HG03520 (cell line): ENCODE measurements at regions not wholly inside any gene's neighbourhood (a gene's known extent, or its start where the extent isn't known, plus 50 kb on each side); places are given as distances from the start of the nearest gene placed in this dataset.
"Not testable (repeated sequence)": the region's sequence is repeated elsewhere in the genome, so short reads cannot be mapped to it uniquely, and the experiment has no call there.

Experiments
- ATAC-seq: cut with Tn5 transposase; IDR thresholded peaks from one replicate; pipeline ENCODE4 v1.9.1; 2021; ENCODE audit warnings: mild to moderate bottlenecking, moderate library complexity; ENCODE audit not compliant: unreplicated experiment

DNA sequence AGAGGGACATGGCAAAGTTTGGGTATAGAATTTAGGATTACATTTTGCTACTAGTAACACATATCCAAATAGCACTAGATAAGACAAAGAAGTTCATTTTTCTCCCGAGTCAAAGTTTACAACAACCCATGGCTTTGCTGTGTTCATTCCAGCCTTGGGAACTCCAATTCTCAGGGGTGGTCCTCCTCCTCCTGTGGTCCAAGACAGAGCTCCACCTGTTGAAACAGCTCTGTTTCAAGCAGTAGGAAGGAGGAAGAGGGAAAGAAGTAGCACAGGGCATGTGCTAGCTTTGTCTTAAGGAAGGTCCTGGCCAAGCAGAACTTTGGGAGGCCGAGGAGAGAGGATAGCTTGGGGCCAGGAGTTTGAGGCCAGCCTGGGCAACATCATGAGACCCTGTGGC lies 113.8 kb upstream of the SIX2 start:
- no peak for ATAC-seq

DNA sequence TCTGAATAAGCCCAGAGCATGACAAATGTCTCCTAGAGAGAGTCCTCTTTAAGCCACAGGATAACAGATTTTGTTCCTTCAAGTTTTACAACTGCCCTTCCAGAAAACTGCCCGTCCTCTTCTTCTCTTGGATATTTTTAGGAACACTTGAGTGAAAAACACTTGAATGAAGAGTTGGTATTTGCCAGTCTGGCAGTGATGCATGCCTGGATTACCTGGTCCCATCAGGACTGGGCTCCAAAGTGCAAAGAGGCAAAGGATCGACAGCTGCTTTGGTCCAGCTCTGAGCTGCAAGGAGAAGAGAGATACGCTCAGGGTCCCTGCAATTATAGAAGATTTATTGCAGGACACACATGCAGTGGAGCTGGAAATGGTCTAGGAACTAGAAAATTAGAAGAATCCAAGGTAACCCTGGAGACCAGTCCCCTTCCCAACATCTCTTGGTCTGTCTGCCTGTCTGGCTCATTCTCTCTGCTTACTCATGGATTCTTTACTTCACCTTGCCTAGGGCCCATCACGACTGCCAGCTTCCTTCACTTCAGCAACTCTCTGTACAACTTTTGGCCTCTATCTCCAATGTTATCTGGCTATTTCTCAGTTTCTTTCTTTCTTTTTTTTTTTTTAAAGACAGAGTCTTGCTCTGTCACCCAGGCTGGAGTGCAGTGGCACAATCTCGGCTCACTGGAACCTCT lies 112.1 kb upstream of the SIX2 start:
- no peak for ATAC-seq

DNA sequence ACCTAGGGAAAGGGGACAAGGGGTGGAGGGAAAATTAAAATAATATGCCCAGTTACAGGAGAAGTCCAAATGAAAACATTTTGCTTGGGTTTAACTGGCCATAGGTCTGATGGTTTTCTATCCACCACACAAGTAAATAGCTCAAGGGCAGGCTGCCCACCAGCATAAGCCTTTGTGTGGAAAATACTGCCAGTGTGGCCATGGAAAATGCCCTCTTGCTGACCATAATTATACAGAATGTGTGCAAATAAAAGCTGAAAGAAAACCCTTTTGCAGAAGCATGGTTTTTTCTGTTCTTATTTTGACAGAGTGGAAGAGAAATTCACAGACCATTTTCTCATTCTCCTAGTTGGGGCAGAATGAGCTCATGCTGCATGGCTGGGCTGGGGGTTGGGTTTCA lies 111.3 kb upstream of the SIX2 start:
- ATAC-seq = no peak

DNA sequence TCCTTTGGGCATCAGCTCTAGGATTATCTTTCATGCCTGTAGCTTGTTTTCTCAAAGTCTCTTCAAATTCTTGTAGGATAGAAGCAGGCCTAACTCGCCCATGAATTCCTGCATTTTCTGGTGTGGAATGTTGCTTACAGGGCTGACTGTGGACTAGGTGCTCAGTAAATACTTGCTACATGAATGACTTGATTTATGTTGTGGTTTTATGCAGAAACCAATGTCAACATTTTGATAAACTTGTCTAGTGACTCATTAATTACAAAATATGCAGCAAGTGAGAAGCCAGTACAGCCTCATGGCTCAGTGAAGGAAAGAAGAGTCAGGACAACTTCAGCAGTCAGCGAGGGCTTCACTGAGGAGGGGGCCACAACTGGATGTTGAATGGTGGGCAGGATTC lies 110.6 kb upstream of the SIX2 start:
- no peak for ATAC-seq

DNA sequence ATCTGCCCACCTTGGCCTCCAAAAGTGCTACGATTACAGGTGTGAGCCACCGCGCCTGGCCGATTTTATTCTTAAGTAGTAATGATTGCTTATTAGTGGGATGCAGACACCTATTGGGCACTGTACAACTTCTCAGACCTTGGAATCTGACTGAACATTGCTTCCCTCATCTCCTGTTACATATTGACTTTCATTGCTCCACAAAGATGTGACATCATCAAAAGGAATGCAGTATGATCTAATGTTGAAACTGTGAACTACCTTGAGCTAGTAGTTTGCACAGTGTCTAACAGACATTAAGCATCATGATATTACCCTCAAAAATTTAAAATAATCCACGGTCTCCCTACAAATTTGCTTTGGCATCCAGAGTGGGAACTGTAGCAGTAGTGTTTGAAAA lies 109.8 kb upstream of the SIX2 start:
- ATAC-seq = no peak

DNA sequence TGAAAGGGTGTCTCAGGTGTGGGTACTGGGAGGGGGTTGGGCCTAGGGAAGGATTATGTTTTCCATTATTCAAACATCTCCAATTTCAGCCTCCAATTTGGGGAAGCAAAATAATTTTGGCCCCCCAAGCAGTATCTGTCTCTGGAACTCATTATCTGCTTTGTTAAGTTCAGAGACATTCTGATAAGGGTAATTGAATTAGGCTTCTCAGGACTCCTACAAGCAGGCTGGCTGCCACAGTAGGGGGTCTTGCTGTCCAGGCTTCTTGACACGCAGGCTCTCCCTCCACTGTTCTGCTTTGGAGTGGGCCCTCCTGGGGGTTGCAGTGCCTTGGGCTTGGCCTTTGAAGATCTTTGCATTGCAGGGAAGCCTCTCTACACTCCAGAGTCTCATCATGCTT lies 108.1 kb upstream of the SIX2 start:
- ATAC-seq = no peak

DNA sequence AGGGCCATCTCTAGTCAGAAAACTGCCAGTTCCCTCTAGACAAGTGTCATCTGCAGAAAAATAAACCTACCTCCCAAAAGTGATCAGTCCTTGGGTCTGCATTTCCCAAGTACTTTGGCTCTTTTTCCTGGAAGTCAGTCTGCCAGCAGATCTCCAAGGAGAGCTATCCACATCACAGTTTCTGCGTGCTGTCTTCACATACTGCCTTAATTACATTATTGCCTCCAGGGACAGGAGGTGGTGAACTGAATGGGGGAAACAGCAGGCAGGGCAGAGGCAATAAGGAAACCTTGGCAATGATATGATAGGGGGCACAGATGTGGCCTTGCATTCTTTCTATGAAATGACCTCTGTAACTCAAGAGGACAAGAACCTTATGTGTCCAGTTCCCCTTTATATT lies 105.9 kb upstream of the SIX2 start:
- no peak for ATAC-seq

DNA sequence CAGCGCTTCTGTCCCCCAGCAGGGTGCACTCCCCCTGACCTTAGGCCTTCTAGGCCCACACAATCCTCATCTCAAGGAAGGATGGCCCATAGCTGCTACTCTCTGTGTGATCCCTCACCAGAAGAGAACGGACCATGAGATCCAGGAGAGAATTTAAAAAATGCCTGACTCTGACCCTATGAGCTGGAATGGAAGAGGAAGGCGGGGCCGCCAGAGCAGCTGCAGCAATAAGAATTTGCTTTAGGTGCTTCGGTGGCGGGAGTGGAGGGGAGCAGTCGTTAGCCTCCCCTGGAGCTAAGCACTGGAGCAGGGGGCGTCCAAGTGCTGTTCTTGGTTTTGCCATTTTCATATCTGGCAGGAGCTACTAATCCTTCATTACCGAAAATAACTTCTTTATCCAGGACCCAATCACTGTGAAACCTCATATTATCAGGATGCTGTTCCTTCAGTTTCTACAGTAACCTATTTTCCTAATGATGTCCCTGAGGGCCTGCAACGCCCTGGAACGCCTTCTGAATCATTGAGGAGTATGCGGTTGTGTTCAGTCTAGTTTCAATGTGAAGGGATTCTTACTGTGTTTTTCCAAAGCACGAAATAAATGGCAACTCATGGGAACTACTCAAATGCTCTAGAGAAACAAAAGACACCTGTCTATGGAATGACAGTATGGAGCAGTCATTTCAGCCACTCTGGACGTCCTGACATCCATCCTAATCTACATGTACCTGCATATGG lies 105.1 kb upstream of the SIX2 start:
- ATAC-seq = no peak

DNA sequence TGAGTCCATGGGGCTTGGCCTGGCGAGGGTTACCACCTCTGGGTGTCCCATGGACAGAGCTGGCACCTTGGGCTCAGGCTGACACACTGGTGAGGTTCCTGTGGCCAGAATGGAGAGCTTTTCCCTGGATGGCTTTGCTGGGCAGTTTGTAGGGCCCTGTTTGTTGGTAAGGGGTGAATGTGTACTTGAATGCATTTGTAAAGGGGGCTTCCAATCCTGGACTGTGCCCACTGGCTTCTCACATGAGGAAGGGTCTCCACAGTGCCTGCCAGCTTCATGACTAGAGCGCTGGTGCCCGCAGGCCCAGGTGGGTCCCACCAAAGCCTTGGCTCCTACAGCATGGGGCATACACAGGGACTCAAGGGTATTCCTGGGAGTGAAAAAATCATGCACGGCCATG lies 103.5 kb upstream of the SIX2 start:
- no peak for ATAC-seq

DNA sequence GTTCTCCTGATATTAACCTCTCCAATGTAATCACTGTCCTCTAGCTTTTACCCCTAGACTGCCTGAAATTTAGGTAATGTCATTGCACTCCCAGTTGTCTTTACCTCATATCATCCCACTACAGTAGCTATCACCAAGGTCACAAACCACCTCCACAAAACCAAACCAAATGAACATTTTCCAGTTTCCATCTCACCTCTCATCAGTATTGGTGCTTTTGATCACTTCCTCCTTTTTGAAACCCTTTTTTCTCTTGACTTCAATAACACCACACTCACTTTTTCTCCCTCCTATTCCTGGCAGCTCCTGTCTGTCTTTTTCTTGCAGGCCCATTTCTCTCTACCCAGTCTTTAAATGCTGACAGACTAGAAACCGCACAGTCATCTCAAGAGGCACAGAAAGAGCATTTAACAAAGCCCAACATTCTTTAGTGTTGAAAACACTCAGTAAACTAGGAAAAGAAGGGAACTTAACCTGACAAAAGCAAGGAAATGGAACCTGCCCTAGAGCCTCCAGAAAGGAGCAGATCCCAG lies 95.9 kb upstream of the SIX2 start:
- no peak for ATAC-seq

DNA sequence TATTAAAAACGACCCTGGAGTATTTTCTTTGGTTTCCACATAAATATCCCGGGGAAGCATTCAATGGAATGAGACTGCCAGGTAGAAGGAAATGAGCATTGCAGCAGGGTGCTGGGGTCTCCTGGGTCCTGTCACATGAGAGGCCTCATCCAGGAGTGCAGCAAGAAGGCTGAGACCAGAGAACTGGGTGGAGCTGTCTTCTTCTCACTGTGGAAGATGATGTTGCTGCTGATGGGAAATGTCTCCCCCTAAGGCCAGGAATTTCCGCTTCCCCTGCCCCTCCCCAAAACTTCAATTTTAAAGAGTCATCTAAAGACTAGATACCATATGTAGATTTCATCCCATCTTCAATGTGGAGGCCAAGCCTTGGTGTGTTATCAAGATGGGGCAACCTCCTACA lies 95.2 kb upstream of the SIX2 start:
- no peak for ATAC-seq

DNA sequence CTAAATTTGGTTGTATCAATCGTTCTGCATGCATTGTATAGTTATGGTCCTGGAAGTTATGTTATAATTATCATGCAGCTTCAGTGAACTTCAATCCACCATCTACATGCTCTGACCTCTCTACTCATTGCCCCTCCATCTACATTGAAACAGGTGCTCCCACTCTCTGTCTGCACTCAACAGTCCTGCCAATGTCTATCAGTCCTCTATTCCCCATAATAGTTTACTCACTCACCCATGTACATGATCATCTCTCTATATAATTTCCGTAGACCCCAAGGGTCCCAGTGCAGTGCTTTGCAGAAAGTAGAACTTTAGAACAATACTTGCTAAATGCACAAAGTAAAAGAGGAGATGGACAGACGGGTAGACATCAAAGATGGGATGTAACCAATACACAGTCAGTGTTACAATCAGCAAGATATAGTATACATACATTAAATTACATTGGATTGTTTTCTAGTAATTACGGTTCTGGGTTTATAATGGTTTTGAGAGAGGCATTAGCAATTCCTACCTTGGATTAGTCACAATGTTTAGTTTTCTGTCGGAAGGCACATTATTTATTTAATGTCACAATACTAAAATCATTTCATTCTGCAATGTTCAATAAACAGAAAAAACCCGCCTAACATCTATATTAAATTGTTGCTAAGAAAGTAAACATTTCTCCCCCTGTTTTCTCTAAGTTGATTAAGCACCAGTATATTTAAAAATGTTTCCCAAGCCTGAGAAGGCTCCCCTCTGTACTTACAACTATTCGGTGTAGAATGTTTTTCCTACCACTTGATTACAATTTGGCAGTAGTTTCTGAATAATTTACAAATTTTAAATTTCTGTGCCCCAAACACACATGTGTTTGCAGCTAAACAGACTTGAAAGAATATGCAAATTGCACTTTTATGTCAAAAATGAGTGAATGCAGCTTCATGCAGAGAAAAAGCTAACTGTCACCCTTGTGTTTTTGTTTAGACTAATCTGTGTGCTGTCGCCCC lies 94.4 kb upstream of the SIX2 start:
- no peak for ATAC-seq

DNA sequence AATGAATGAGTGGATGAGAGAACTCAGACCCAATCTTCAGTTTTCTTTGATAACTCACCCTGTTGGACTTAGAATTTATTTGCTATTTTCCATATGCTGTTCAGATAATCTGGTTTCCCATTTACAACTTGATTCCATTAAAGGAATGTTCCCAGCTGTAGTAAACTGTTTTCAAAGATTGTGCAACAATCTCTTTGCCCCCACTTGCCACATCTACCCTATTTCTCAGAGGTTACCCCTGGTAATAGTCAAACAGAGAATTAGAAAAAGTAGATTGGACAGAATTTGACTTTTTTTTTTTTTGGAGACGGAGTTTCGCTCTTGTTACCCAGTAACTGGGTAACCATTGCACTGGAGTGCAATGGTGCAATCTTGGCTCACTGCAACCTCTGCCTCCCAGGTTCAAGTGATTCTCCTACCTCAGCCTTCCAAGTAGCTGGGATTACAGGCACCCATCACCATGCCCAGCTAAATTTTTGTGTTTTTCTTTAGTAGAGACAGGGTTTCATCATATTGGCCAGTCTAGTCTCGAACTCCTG lies 93.4 kb upstream of the SIX2 start:
- no peak for ATAC-seq

DNA sequence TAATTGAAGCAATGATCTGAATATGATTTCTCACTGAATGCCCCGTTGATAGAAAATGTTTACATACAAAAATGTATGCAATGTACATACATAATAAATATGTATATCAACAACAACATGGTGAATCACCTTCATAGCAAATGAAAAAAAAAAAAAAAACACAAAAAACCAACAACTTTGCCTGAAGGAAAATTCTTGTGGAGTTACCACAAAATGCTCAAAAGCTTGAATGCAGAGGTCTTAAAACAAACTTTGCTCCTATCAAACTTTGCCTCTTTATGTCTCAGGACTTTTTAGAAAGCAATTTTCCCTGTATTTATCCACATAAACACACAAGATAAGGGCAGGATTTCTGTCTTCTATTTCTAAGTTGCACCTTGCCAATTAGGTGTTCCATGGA lies 92.9 kb upstream of the SIX2 start:
- ATAC-seq = no peak

DNA sequence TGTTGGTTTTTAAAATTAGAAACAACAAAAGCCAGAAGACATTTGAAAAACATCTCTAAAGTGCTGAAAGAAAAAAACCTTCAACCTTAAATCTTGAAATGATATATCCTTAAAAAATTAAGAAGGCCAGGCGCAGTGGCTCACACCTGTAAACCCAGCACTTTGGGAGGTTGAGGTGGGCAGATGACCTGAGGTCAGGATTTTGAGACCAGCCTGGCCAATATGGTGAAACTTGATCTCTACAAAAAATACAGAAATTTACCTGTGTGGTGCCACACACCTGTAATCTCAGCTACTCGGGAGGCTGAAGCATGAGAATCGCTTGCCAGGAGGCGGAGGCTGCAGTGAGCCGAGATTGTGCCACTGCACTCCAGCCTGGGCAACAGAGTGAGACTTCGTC lies 87.7 kb upstream of the SIX2 start:
- no peak for ATAC-seq

DNA sequence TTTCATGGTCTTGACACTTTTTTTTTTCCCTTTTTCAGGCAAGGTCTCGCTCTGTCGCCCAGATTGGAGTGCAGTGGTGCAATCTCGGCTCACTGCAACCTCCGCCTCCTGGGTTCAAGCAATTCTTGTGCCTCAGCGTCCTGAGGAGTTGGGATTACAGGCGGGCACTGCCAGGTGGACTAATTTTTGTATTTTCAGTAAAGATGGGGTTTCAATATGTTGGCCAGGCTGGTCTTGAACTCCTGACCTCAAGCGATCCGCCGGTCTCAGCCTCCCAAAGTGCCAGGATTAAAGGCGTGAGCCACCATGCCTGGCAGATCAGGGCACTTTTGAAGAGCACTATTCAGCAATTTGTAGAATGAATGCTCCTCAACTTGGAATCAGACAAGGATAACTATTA lies 86.8 kb upstream of the SIX2 start:
- ATAC-seq = not testable (repeated sequence)

DNA sequence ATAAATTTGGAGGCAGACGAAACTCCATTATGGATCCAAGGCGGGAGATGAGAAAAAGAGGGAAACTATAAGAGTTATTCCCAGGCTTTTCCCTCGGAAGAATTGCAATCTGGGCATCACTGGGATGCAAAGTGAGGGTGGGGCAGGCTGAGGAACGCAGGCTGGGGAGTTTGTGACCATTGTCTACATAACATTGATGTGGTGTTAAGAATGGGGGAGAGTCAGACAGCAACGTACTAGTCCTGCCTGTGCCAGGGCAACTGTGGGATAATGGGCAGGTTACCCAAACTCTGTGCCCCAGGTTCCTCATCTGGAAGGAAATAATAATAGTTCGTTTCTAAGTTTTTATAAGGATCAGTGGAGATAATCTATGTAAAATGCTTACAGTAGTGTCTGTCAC lies 84.4 kb upstream of the SIX2 start:
- ATAC-seq = no peak

DNA sequence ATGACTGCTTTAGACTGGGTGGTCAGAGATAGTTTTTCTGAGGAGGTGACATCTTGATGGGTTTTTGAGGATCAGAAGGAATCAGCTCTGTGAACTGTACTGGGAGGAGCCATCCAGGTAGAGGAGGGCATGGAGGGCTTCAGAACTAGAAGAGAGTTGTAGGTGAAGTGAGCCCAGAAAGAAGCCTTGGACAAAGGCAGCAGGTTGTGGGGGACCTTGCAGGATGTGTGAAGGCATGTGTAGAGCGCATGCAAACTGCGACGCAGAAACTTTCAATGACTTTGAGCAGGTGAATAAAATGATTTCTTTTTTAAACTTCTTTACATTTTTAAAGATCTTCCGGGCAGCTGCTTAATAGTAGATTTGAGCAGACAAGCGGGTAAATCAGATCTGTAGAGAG lies 83.9 kb upstream of the SIX2 start:
- no peak for ATAC-seq

DNA sequence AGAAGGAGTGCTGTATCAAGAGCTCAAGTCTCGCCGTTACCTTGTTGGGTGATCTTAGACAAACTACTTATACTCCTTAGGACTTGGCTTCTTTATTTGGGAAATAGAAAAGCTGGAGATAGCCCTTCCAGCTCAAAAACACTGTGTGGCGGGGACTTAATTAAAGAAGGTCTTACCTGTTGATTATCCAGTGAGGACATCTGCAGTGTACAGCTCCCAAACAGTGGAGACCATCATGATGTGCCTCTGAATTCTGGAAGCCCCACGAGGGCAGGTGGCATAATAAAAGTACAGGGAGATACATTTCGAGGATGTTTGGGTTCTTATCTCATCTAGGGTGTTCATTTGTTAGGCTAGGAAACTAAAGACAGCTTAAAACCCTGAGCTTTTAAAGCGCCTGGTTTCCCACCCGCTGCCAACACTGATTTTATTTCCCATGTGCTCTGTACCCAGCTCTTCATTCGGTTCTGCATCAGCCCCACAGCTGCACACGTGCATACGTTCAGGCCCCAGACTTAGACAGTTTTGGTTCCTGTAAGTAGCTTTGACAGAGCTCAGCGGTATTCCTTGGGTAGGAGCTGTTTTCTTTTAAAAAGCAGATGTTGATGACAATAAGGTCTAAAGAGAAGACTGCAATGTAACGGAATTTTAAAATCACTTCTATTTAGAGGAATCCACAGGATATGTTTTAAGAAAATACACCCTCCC lies 80.5 kb upstream of the SIX2 start:
- no peak for ATAC-seq

DNA sequence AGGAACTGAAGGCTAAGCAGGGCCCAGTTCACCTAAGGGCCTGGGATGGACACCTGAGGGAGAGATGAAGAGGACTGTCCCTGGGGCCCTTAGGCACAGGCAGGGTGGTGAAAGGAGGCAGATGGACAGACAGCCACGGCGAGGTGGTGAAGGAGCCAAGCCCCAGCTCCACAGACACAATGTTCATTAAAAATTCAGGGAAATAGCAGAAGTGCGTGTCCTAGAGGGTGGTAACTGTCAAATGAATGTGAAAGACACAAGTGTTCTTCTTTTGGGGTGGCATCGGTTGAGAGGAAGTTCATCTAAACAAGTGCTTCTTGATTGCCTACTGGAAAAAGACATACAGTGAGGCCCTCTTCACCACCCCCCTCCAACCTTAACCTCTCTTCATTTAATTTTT lies 76.2 kb upstream of the SIX2 start:
- ATAC-seq = no peak
